Spleen (tissue), 11 donors: ENCODE measurements at regions not wholly inside any gene's neighbourhood (a gene's known extent, or its start where the extent isn't known, plus 50 kb on each side); places are given as distances from the start of the nearest gene placed in this dataset.

Experiments used
- DNase-seq: peaks from one replicate; pipeline ENCODE4 v3.0.0-alpha.2; 2020
- H3K27ac ChIP-seq, 8 donors: fragments of 200-600 bp; sonication (generic) in 7 of 8; 1 replicate in 4 of 8; 2 replicates in 4 of 8; pipeline versions ENCODE4 v1.5.0 to v1.8.0; 2016 to 2021; ENCODE audit warnings: inconsistent platforms in 4 of 8, mild to moderate bottlenecking in 4 of 8, moderate library complexity in 1 of 8
- H3K27me3 ChIP-seq, 7 donors: fragments of 200-600 bp; sonication (generic) in 6 of 7; replicated peaks in 1 of 7; 1 replicate in 4 of 7; 2 replicates in 3 of 7; pipeline versions ENCODE4 v1.5.0 to v1.8.0; 2016 to 2021; ENCODE audit warnings: inconsistent platforms in 3 of 7, mild to moderate bottlenecking in 1 of 7
- H3K36me3 ChIP-seq, 6 donors: fragments of 200-600 bp; sonication (generic) in 5 of 6; 1 replicate in 4 of 6; 2 replicates in 2 of 6; pipeline versions ENCODE4 v1.5.0 to v1.8.0; 2016 to 2021; ENCODE audit warnings: inconsistent platforms in 2 of 6
- H3K4me1 ChIP-seq, 6 donors: fragments of 200-600 bp; sonication (generic) in 5 of 6; 1 replicate in 3 of 6; 2 replicates in 3 of 6; pipeline versions ENCODE4 v1.5.0 to v1.8.0; 2016 to 2021; ENCODE audit warnings: inconsistent platforms in 3 of 6
- H3K4me3 ChIP-seq, 8 donors: fragments of 200-600 bp; sonication (generic) in 7 of 8; 1 replicate in 4 of 8; 2 replicates in 4 of 8; pipeline versions ENCODE4 v1.5.0 to v1.8.0; 2016 to 2021; ENCODE audit warnings: inconsistent platforms in 4 of 8, mild to moderate bottlenecking in 4 of 8, moderate library complexity in 2 of 8
- H3K9me3 ChIP-seq, 8 donors: fragments of 200-600 bp; sonication (generic) in 7 of 8; 1 replicate in 4 of 8; 2 replicates in 4 of 8; pipeline versions ENCODE4 v1.5.0 to v1.8.0; 2016 to 2021; ENCODE audit warnings: inconsistent platforms in 4 of 8
- POLR2A ChIP-seq, 3 donors: fragments of 450-650 bp; IDR thresholded peaks; one replicate each; pipeline ENCODE4 v1.5.1; 2017; ENCODE audit warnings: antibody characterized with exemption in 3 of 3, mild to moderate bottlenecking in 1 of 3
- POLR2AphosphoS5 ChIP-seq, 3 donors: sonication (generic); formaldehyde crosslinking; IDR thresholded peaks; one replicate each; pipeline ENCODE4 v1.5.1; 2017; ENCODE audit warnings: antibody characterized with exemption in 3 of 3
- WGBS, 5 donors: extraction: QIAGEN DNeasy Blood & Tissue Kit in 3 of 5; methylation state at CpG; one replicate each; pipeline versions ENCODE4 v1.1.5 to v1.1.7; 2013 to 2018; 5-methylcytosine and 5-hydroxymethylcytosine counted together
- intact Hi-C: fragments of 100-400 bp; cut with DNase I; formaldehyde crosslinking; loops from one replicate; pipeline ENCODE4 v1.15.0; 2023; ENCODE audit warnings: low total_unique reads
- TF ChIP-seq, protein P1 (sequence below), 11 experiments: fragments of 200-600 bp in 7 of 11; fragments of 450-650 bp in 4 of 11; sonication (generic) in 4 of 11; IDR thresholded peaks in 8 of 11; conservative IDR thresholded peaks in 3 of 11; 1 replicate in 7 of 11; 2 replicates in 4 of 11; pipeline versions ENCODE4 v1.4.0 to v1.8.0; 2016 to 2021; ENCODE audit warnings: antibody characterized with exemption in 11 of 11, inconsistent platforms in 4 of 11, mild to moderate bottlenecking in 1 of 11
- donor health status: healthy with polysubstance abuse.
- donor health status: DM: no; HTN: no; CAD: no; lungs with moderate emphysema.
- donor health status: DM: no; HTN: no; CAD: no.
- donor health status: Bipolar disorder and iron deficiency.
- donor health status: healthy.
- donor health status: DM: no; HTN: no; CAD: no.
- donor health status: DM: yes; HTN: yes; CAD: no.

DNA sequence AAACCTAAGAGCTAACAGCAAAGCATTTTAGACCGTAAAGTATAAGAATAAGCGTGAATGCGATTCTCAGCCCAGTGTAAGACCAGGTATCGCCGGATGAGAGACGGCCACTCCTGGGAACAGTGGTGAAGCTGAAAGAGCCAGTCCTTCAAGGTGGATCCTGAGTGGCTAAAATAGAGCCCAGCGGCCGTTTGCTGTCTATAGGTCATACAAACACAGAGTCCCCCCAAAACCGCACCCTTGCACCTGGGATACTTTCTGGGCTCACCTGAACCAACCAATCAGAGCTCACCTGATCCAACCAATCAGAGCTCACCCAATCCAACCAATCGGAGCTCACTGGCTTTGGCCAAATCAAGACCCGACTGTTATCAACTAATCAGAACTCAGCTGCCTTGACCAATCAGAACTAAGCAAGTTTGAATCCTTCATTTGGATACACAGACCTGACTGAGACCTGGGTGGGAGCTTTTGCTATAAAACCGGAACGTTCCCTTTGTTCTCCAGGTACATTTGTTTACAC, 248.2 kb downstream of the DLL1 start:
- H3K36me3 ChIP-seq: no peaks in the 10 kb centered on the region
- WGBS, 5 donors: 93 to 96% (median 94%) methylated on average over 13 of the region's 13 CpGs
- H3K9me3 ChIP-seq: peaks cover 0 to 2% (median 0%) of the 10 kb centered on the region in 8 donors
- H3K4me3 ChIP-seq: no peak overlapping the region
- no peak overlapping the region for H3K27ac ChIP-seq
- peaks cover 0 to 14% (median 10%) of the 10 kb centered on the region in 6 donors for H3K4me1 ChIP-seq
- TF ChIP-seq, protein P1, sequence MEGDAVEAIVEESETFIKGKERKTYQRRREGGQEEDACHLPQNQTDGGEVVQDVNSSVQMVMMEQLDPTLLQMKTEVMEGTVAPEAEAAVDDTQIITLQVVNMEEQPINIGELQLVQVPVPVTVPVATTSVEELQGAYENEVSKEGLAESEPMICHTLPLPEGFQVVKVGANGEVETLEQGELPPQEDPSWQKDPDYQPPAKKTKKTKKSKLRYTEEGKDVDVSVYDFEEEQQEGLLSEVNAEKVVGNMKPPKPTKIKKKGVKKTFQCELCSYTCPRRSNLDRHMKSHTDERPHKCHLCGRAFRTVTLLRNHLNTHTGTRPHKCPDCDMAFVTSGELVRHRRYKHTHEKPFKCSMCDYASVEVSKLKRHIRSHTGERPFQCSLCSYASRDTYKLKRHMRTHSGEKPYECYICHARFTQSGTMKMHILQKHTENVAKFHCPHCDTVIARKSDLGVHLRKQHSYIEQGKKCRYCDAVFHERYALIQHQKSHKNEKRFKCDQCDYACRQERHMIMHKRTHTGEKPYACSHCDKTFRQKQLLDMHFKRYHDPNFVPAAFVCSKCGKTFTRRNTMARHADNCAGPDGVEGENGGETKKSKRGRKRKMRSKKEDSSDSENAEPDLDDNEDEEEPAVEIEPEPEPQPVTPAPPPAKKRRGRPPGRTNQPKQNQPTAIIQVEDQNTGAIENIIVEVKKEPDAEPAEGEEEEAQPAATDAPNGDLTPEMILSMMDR (IDR thresholded peaks at IDR 0.05 in 8 of 11, conservative IDR thresholded peaks at IDR 0.05 in 3 of 11): no peak
- TF ChIP-seq POLR2AphosphoS5 (IDR thresholded peaks at IDR 0.05): no peak
- no peak for TF ChIP-seq POLR2A (IDR thresholded peaks at IDR 0.05)
- intact Hi-C loops: no loop called here
- DNase-seq: peak; percentile 54
- peaks cover 0 to 6% (median 0%) of the 10 kb centered on the region in 7 donors for H3K27me3 ChIP-seq

DNA sequence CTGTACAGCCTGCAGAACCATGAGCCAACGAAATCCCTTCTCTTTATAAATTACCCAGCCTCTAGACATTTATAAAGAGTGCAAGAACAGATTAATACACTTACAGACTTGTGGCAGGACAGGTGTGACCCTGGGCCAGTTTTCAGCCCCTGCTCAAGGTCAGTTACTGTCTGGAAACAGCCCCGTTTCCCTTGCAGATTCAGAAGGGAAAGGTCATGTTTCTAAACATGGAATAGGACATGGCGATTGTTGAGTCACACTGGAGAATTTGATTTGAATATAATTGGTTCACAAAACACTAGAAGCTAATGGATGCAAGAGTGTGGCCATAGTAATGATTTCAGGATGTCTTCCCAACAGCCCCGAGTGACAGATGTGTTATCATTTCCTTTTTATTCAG, 248.8 kb downstream of the DLL1 start:
- peaks cover 0 to 2% (median 0%) of the 10 kb centered on the region in 8 donors for H3K9me3 ChIP-seq
- WGBS, 5 donors: 55 to 74% (median 64%) methylated on average over 4 of the region's 4 CpGs
- intact Hi-C loops: no loop called here
- no peak overlapping the region for H3K27ac ChIP-seq
- peaks cover 0 to 6% (median 0%) of the 10 kb centered on the region in 7 donors for H3K27me3 ChIP-seq
- no peak overlapping the region for H3K4me3 ChIP-seq
- DNase-seq: no peak
- TF ChIP-seq POLR2AphosphoS5 (IDR thresholded peaks at IDR 0.05): no peak
- TF ChIP-seq POLR2A (IDR thresholded peaks at IDR 0.05): no peak
- TF ChIP-seq, protein P1 (IDR thresholded peaks at IDR 0.05 in 8 of 11, conservative IDR thresholded peaks at IDR 0.05 in 3 of 11): no peak
- H3K36me3 ChIP-seq: no peaks in the 10 kb centered on the region
- peaks cover 0 to 14% (median 6%) of the 10 kb centered on the region in 6 donors for H3K4me1 ChIP-seq

DNA sequence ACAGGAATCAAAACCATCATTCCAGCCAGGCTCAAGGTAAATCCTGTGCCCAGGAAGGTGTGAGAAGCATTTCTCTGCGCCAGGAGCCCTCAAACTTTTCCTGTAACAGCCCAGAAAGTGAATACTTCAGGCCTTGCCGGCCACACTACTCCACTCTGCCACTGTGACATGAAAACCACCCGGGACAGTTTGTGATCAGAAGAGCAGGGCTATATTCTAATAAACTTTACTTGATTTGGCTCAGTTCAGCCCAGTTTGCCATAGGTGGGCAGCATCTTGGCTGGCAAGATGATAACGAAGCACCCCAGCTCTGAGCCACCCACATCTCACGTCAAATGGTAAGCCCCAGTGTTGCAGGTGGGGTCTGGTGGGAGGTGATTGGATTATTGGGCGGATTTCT, 249.4 kb downstream of the DLL1 start:
- peaks cover 0 to 5% (median under 1%) of the 10 kb centered on the region in 8 donors for H3K9me3 ChIP-seq
- intact Hi-C loops: no loop called here
- H3K4me1 ChIP-seq: peaks cover 0 to 13% (median 1%) of the 10 kb centered on the region in 6 donors
- no peak overlapping the region for H3K27ac ChIP-seq
- H3K27me3 ChIP-seq: peaks cover 0 to 6% (median 0%) of the 10 kb centered on the region in 7 donors
- WGBS, 5 donors: 80 to 93% (median 88%) methylated on average over 6 of the region's 6 CpGs
- TF ChIP-seq POLR2A (IDR thresholded peaks at IDR 0.05) (no peak), POLR2AphosphoS5 (IDR thresholded peaks at IDR 0.05) (no peak)
- TF ChIP-seq, protein P1 (IDR thresholded peaks at IDR 0.05 in 8 of 11, conservative IDR thresholded peaks at IDR 0.05 in 3 of 11): no peak
- H3K36me3 ChIP-seq: no peaks in the 10 kb centered on the region
- H3K4me3 ChIP-seq: no peak overlapping the region
- DNase-seq: peak; percentile 16

DNA sequence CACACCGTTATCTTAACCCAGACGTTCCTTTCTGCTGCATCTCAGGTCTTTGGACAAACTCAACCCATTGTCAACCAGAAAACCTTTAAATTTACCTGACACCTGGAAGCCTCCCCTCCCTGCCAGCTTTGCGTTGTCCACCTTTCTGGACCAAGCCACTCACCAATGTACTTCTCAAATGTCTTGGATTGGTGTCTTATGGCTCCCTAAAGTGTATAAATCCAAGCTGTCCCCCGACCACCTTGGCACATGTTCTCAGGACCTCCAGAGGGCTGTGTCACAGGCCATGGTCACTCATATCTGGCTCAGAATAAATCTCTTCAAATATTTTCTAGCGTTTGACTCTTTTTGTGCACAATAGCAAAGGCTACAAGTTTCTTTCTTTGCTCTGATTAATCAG, 250.0 kb downstream of the DLL1 start:
- intact Hi-C loops: no loop called here
- Histone ChIP-seq H3K4me1 (peaks cover 0 to 7% (median 0%) of the 10 kb centered on the region in 6 donors), H3K36me3 (no peaks in the 10 kb centered on the region), H3K27me3 (peaks cover 0 to 6% (median 0%) of the 10 kb centered on the region in 7 donors), H3K9me3 (peaks cover 0 to 9% (median 7%) of the 10 kb centered on the region in 8 donors), H3K4me3 (no peak overlapping the region), H3K27ac (no peak overlapping the region)
- 66 to 88% (median 85%) methylated on average over 5 of the region's 5 CpGs for WGBS, 5 donors
- peak; percentile 10 for DNase-seq
- TF ChIP-seq POLR2A (IDR thresholded peaks at IDR 0.05): no peak
